Endothelial cell (in vitro differentiated cells): ENCODE measurements at regions not wholly inside any gene's neighbourhood (a gene's known extent, or its start where the extent isn't known, plus 50 kb on each side); places are given as distances from the start of the nearest gene placed in this dataset.

Experiments used
- DNase-seq: peaks from one replicate; pipeline ENCODE4 v3.0.0; 2021; ENCODE audit warnings: low spot score
- H3K27ac Mint-ChIP-seq: one replicate; pipeline ENCODE4 v1.8.0; 2021; ENCODE audit warnings: mixed read lengths, inconsistent platforms; ENCODE audit not compliant: unreplicated experiment
- H3K27me3 Mint-ChIP-seq: one replicate; pipeline ENCODE4 v1.8.0; 2021; ENCODE audit warnings: mild to moderate bottlenecking, moderate library complexity, mixed read lengths, inconsistent platforms; ENCODE audit not compliant: unreplicated experiment
- H3K36me3 Mint-ChIP-seq: one replicate; pipeline ENCODE4 v1.8.0; 2021; ENCODE audit warnings: mild to moderate bottlenecking, low read depth, mixed read lengths, inconsistent platforms; ENCODE audit not compliant: unreplicated experiment
- H3K4me1 Mint-ChIP-seq: one replicate; pipeline ENCODE4 v1.8.0; 2021; ENCODE audit warnings: mild to moderate bottlenecking, mixed read lengths, inconsistent platforms; ENCODE audit not compliant: unreplicated experiment
- H3K4me3 Mint-ChIP-seq: one replicate; pipeline ENCODE4 v1.8.0; 2021; ENCODE audit warnings: mild to moderate bottlenecking, mixed read lengths, inconsistent platforms; ENCODE audit not compliant: unreplicated experiment
- H3K9me3 Mint-ChIP-seq: one replicate; pipeline ENCODE4 v1.8.0; 2021; ENCODE audit warnings: mixed read lengths, inconsistent platforms; ENCODE audit not compliant: unreplicated experiment
- TF ChIP-seq, protein P1 (sequence below): fragments of 200-600 bp; sonication (generic); IDR thresholded peaks from one replicate; pipeline ENCODE4 v1.5.0; 2021; ENCODE audit warnings: antibody characterized with exemption; ENCODE audit not compliant: unreplicated experiment

DNA sequence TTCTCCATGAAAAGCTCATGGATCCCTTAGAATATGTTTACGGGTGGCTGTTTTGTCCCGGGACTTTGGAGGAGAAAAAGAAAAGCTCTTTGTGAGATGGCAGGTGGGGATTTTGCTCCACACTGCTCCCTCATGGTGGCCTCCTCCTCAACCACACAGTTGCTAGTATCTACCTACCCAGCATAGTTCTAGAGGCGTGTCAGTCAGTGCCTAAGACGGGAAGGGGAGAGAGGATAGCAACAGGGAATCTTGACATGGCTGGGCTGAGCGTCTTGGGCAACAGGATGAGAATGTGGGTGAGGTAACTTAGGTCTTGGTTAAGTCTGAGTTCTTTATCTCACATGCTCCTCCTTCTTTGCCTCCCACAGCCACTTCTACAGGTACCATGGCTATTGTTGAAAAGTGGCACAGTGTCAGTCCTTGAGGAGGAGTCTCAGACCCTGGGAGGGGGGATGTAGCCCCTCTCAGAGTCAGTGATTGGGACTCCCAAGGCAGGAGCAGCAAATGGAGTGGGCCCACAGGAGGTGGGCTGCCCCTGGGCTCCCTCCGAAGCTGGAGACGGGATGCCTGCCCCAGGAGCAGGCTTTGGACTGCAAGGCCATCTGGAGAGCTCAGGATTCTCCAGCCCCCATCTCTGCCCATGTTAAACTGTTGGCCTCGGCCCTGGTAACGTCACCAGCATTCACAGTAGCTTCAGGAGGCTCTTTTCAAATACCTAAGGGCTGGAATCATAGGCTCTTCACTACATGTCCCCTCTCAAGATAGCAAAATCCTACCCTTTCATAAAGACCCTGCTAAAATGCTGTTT lies 75.4 kb downstream of the TENT5C start:
- Mint-ChIP-seq H3K27ac (no peak overlapping the region), H3K36me3 (no peaks in the 10 kb centered on the region), H3K9me3 (no peaks in the 10 kb centered on the region), H3K27me3 (peaks cover 3% of the 10 kb centered on the region), H3K4me1 (no peaks in the 10 kb centered on the region), H3K4me3 (no peak overlapping the region)
- TF ChIP-seq, protein P1, sequence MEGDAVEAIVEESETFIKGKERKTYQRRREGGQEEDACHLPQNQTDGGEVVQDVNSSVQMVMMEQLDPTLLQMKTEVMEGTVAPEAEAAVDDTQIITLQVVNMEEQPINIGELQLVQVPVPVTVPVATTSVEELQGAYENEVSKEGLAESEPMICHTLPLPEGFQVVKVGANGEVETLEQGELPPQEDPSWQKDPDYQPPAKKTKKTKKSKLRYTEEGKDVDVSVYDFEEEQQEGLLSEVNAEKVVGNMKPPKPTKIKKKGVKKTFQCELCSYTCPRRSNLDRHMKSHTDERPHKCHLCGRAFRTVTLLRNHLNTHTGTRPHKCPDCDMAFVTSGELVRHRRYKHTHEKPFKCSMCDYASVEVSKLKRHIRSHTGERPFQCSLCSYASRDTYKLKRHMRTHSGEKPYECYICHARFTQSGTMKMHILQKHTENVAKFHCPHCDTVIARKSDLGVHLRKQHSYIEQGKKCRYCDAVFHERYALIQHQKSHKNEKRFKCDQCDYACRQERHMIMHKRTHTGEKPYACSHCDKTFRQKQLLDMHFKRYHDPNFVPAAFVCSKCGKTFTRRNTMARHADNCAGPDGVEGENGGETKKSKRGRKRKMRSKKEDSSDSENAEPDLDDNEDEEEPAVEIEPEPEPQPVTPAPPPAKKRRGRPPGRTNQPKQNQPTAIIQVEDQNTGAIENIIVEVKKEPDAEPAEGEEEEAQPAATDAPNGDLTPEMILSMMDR: no peak
- DNase-seq: no peak

DNA sequence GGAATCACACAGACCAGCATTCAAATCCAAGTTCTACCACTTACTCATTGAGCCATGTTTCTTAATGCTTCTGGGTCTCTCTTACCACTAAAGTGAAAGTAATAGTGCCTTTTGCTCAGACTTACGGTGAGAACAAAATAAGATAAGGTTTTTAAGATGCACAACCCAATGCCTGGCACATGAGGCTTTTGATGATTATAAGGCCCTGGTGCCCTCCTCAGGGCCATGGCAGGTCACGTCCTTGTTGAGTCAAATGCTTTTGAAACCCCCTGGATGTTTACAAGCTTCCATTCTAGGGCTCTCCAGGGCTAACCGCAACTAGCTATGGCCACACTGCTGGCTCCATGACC lies 76.0 kb downstream of the TENT5C start:
- no peak for DNase-seq
- Mint-ChIP-seq H3K27ac (no peak overlapping the region), H3K4me3 (no peak overlapping the region), H3K9me3 (no peaks in the 10 kb centered on the region), H3K4me1 (no peaks in the 10 kb centered on the region), H3K36me3 (no peaks in the 10 kb centered on the region), H3K27me3 (peaks cover 3% of the 10 kb centered on the region)
- TF ChIP-seq, protein P1: no peak

DNA sequence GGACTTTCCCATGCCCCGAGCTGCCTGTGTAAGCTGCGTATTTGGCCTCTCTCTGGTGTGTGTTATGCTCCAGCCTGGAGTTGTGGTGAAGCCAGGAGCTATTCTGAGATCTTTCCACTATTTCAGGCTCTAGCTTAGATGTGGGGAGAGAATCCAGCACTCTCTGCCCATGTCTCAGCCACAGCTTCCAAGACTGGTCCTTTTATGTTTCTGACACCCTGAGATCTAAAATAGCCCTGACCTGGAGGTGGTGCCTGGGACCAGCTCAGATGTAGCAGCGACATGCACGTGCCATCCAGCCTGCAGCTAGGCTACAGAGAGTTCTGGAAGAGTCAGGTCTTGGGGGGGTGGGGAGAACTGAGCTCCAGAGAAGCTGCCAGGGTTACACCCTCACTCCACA lies 76.5 kb downstream of the TENT5C start:
- Mint-ChIP-seq H3K27ac (no peak overlapping the region), H3K9me3 (no peaks in the 10 kb centered on the region), H3K4me3 (no peak overlapping the region), H3K27me3 (peaks cover 3% of the 10 kb centered on the region), H3K4me1 (no peaks in the 10 kb centered on the region), H3K36me3 (no peaks in the 10 kb centered on the region)
- no peak for DNase-seq
- TF ChIP-seq, protein P1: no peak

DNA sequence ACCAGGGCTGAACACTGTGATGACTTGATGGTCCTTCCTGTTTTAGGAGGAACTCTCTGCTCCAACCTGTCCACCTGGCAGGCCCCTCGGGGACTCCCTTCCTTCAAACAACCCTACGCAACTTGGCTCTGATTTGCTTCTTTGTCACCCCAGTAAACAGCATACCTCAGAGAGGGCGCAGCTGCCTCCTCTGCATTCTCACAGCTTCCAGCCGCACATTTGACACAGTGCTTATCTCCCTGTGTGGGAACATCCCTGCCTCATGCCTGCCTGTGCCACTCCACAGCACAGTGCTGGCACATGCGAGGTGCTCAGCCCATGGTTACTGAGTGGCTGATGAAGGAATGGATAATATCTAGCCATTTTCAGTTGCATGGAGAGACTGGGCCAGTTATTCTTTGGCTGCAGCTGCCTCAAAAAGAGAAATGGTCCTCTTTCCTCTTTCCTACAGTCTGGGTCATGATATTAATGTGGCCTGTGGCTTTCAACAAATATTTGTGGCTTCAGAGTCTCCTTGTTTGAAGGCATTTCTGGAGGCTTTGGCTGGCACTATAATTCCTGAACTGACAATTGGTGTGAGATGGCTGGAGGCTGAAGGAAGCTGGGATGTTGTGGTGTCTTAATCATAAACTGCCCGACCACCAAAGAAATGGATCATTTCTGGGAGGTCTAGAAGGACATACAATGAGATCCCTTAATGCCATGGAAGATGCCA lies 77.9 kb downstream of the TENT5C start:
- no peaks in the 10 kb centered on the region for H3K9me3 Mint-ChIP-seq
- no peak overlapping the region for H3K4me3 Mint-ChIP-seq
- H3K4me1 Mint-ChIP-seq: no peaks in the 10 kb centered on the region
- TF ChIP-seq, protein P1: no peak
- no peak overlapping the region for H3K27ac Mint-ChIP-seq
- no peak for DNase-seq
- no peaks in the 10 kb centered on the region for H3K36me3 Mint-ChIP-seq
- peaks cover 3% of the 10 kb centered on the region for H3K27me3 Mint-ChIP-seq
